ENCODE measurements at regions not wholly inside any gene's neighbourhood (a gene's known extent, or its start where the extent isn't known, plus 50 kb on each side); places are given as distances from the start of the nearest gene placed in this dataset.
A peak's percentile ranks its signal among the peaks of the same experiment; 100 is the strongest.

- H3K36me3 Mint-ChIP-seq (ENCODE audit: low read depth, unreplicated experiment): peaks cover 2% of the 10 kb centered on the region
- Histone ChIP-seq H3K9me3 (ENCODE audit: insufficient read depth, low read depth, low read length) (peaks cover under 1% of the 10 kb centered on the region), H3K9ac (ENCODE audit: low read length) (no peak overlapping the region), H3K4me2 (ENCODE audit: low read length) (no peak overlapping the region), H2AFZ (ENCODE audit: low read depth, low read length) (no peak overlapping the region), H4K20me1 (ENCODE audit: insufficient read depth, low read length) (no peaks in the 10 kb centered on the region), H3K4me1 (ENCODE audit: insufficient read depth, low read length) (peaks cover 4% of the 10 kb centered on the region), H3K4me3 (ENCODE audit: insufficient read depth, low read depth, low read length) (no peak overlapping the region), H3K27me3 (ENCODE audit: insufficient read depth, low read length) (no peaks in the 10 kb centered on the region), H3K36me3 (ENCODE audit: insufficient read depth, low read length) (no peaks in the 10 kb centered on the region), H3K79me2 (ENCODE audit: insufficient read depth, low read length) (no peaks in the 10 kb centered on the region), H3K27ac (ENCODE audit: low read depth, low read length) (no peak overlapping the region)
- H3K4me3 Mint-ChIP-seq (ENCODE audit: unreplicated experiment): no peak overlapping the region
- no peaks in the 10 kb centered on the region for H3K4me1 Mint-ChIP-seq (ENCODE audit: low read depth, unreplicated experiment)
- no peak overlapping the region for H3K27ac Mint-ChIP-seq (ENCODE audit: unreplicated experiment)
- no peak for DNase-seq (ENCODE audit: low read depth)
- H3K27me3 Mint-ChIP-seq (ENCODE audit: low read depth, unreplicated experiment): no peaks in the 10 kb centered on the region
- FAIRE-seq: no peak
- peaks cover 3% of the 10 kb centered on the region for H3K9me3 Mint-ChIP-seq (ENCODE audit: unreplicated experiment)
- TF ChIP-seq EZH2 (IDR thresholded peaks at IDR 0.05; ENCODE audit: insufficient read depth, low read length): no peak
- TF ChIP-seq, protein P1, sequence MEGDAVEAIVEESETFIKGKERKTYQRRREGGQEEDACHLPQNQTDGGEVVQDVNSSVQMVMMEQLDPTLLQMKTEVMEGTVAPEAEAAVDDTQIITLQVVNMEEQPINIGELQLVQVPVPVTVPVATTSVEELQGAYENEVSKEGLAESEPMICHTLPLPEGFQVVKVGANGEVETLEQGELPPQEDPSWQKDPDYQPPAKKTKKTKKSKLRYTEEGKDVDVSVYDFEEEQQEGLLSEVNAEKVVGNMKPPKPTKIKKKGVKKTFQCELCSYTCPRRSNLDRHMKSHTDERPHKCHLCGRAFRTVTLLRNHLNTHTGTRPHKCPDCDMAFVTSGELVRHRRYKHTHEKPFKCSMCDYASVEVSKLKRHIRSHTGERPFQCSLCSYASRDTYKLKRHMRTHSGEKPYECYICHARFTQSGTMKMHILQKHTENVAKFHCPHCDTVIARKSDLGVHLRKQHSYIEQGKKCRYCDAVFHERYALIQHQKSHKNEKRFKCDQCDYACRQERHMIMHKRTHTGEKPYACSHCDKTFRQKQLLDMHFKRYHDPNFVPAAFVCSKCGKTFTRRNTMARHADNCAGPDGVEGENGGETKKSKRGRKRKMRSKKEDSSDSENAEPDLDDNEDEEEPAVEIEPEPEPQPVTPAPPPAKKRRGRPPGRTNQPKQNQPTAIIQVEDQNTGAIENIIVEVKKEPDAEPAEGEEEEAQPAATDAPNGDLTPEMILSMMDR (IDR thresholded peaks at IDR 0.05; ENCODE audit: insufficient read depth, low read depth, low read length): no peak
Measured at GRCh38 chr10:90130321-90131086, 429.1 kb downstream of the KIF20B start.

GRCh38 chr10:90133606-90134005 lies 432.2 kb downstream of the KIF20B start:
- H3K4me2 ChIP-seq (ENCODE audit: low read length): no peak overlapping the region
- no peak overlapping the region for H3K27ac ChIP-seq (ENCODE audit: low read depth, low read length)
- no peaks in the 10 kb centered on the region for H4K20me1 ChIP-seq (ENCODE audit: insufficient read depth, low read length)
- no peak overlapping the region for H2AFZ ChIP-seq (ENCODE audit: low read depth, low read length)
- no peak overlapping the region for H3K4me3 ChIP-seq (ENCODE audit: insufficient read depth, low read depth, low read length)
- no peaks in the 10 kb centered on the region for H3K4me1 ChIP-seq (ENCODE audit: insufficient read depth, low read length)
- no peak overlapping the region for H3K9ac ChIP-seq (ENCODE audit: low read length)
- H3K9me3 ChIP-seq (ENCODE audit: insufficient read depth, low read depth, low read length): peaks cover 19% of the 10 kb centered on the region
- no peaks in the 10 kb centered on the region for H3K79me2 ChIP-seq (ENCODE audit: insufficient read depth, low read length)
- Mint-ChIP-seq H3K27me3 (ENCODE audit: low read depth, unreplicated experiment) (no peaks in the 10 kb centered on the region), H3K36me3 (ENCODE audit: low read depth, unreplicated experiment) (peaks cover 2% of the 10 kb centered on the region), H3K4me1 (ENCODE audit: low read depth, unreplicated experiment) (no peaks in the 10 kb centered on the region), H3K27ac (ENCODE audit: unreplicated experiment) (no peak overlapping the region), H3K9me3 (ENCODE audit: unreplicated experiment) (peaks cover 17% of the 10 kb centered on the region), H3K4me3 (ENCODE audit: unreplicated experiment) (no peak overlapping the region)
- no peaks in the 10 kb centered on the region for H3K36me3 ChIP-seq (ENCODE audit: insufficient read depth, low read length)
- no peak for FAIRE-seq
- H3K27me3 ChIP-seq (ENCODE audit: insufficient read depth, low read length): no peaks in the 10 kb centered on the region
- no peak for TF ChIP-seq EZH2 (IDR thresholded peaks at IDR 0.05; ENCODE audit: insufficient read depth, low read length)
- TF ChIP-seq, protein P1 (IDR thresholded peaks at IDR 0.05; ENCODE audit: insufficient read depth, low read depth, low read length): no peak
- DNase-seq (ENCODE audit: low read depth): no peak

DNA sequence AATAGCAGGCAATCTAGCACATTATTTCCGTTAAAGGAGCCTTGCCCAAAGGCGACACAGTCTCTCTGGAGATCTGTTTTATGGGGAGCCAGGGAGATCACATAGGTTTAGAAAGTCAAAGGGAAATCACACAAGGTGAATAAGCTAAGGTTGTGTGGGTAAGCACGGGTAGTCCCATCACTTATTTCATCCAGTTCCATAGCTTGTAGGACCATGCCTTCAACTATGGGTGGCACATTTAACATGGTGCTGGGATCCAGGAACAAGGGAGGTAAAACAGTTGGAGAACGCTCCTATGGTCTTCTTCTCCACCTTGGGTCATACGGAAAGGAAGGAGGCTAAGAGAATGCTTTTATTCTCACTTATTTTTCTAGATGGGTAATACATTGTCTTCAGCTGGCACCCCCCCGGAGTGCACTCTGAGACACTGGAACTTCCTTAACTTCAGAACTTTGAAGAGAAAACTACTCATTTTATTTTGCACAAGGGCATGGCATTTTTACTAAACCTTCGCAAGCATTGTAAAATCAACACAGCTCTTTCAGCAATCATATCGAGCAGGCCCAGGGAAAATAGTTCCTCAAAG lies 435.4 kb downstream of the KIF20B start:
- DNase-seq (ENCODE audit: low read depth) (peak; percentile 39), FAIRE-seq (no peak)
- no peaks in the 10 kb centered on the region for H4K20me1 ChIP-seq (ENCODE audit: insufficient read depth, low read length)
- no peak overlapping the region for H3K9ac ChIP-seq (ENCODE audit: low read length)
- H3K27me3 ChIP-seq (ENCODE audit: insufficient read depth, low read length): no peaks in the 10 kb centered on the region
- Mint-ChIP-seq H3K9me3 (ENCODE audit: unreplicated experiment) (peaks cover 34% of the 10 kb centered on the region), H3K4me1 (ENCODE audit: low read depth, unreplicated experiment) (no peaks in the 10 kb centered on the region), H3K36me3 (ENCODE audit: low read depth, unreplicated experiment) (peaks cover 2% of the 10 kb centered on the region), H3K27ac (ENCODE audit: unreplicated experiment) (no peak overlapping the region), H3K27me3 (ENCODE audit: low read depth, unreplicated experiment) (peaks cover 2% of the 10 kb centered on the region), H3K4me3 (ENCODE audit: unreplicated experiment) (no peak overlapping the region)
- H2AFZ ChIP-seq (ENCODE audit: low read depth, low read length): no peak overlapping the region
- H3K27ac ChIP-seq (ENCODE audit: low read depth, low read length): no peak overlapping the region
- H3K79me2 ChIP-seq (ENCODE audit: insufficient read depth, low read length): no peaks in the 10 kb centered on the region
- no peaks in the 10 kb centered on the region for H3K4me1 ChIP-seq (ENCODE audit: insufficient read depth, low read length)
- no peak for TF ChIP-seq EZH2 (IDR thresholded peaks at IDR 0.05; ENCODE audit: insufficient read depth, low read length)
- TF ChIP-seq, protein P1 (IDR thresholded peaks at IDR 0.05; ENCODE audit: insufficient read depth, low read depth, low read length): no peak
- no peak overlapping the region for H3K4me2 ChIP-seq (ENCODE audit: low read length)
- no peak overlapping the region for H3K4me3 ChIP-seq (ENCODE audit: insufficient read depth, low read depth, low read length)
- no peaks in the 10 kb centered on the region for H3K36me3 ChIP-seq (ENCODE audit: insufficient read depth, low read length)
- H3K9me3 ChIP-seq (ENCODE audit: insufficient read depth, low read depth, low read length): peaks cover 23% of the 10 kb centered on the region
